GM18867 (cell line): ENCODE measurements at regions not wholly inside any gene's neighbourhood (a gene's known extent, or its start where the extent isn't known, plus 50 kb on each side); places are given as distances from the start of the nearest gene placed in this dataset.
A peak's percentile ranks its signal among the peaks of the same experiment; 100 is the strongest.
"Not testable (repeated sequence)": the region's sequence is repeated elsewhere in the genome, so short reads cannot be mapped to it uniquely, and the experiment has no call there.

ENCODE experiments used
- ATAC-seq: cut with Tn5 transposase; IDR thresholded peaks from one replicate; pipeline ENCODE4 v1.9.1; 2021; ENCODE audit warnings: mild to moderate bottlenecking, moderate library complexity; ENCODE audit not compliant: unreplicated experiment

DNA sequence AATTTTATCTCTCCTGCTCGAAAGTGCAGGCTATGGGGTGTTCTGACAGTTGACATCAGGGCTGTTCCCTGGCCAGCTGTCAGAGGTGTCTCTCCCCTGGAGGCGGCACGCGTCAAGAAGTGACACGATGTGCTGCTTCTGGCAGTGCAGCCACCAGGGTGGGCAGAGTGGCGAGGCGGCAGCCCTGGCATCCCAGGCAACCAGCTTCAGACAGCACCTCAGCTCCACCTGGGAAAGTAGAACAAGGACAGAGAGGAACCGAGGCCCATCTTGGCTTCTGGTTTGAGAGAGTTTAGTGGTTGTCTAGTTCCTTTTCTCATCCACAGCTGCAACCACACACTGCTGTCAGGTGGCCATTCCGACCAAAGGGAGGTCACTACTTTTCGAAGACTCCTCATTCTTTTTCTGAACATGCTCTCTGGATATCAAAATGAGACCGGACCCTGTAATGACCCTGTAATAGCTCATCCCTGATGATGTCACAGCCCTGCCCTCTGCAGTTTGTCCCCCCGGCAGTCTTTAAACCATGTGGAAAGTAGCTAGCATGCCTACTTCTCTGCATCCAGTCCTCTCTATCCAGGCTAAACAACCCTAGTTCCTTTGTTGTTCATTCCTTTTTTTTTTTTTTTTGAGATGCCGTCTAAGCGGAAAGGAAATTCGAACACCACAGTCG, 381.0 kb upstream of the NRP1 start:
- peak; percentile 72 for ATAC-seq

DNA sequence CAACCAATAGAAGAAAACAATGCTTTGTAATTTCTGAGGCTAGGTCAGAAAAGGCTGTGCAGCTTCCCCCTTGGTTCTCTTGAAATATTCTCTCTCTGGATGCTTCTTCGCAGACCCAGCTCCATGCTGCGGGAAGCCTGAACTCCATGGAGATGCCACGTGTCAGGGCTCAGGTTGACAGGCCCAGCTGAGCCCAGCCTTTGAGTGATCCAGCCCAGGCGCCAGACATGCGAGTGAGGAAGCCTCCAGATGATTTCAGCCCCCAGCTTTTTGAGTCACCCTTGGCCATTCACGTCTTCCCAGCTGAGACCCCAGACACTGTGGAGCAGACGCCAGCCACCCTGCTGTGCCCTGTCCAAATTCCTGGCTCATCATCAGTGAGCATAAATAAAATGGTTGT, 378.4 kb upstream of the NRP1 start:
- no peak for ATAC-seq

DNA sequence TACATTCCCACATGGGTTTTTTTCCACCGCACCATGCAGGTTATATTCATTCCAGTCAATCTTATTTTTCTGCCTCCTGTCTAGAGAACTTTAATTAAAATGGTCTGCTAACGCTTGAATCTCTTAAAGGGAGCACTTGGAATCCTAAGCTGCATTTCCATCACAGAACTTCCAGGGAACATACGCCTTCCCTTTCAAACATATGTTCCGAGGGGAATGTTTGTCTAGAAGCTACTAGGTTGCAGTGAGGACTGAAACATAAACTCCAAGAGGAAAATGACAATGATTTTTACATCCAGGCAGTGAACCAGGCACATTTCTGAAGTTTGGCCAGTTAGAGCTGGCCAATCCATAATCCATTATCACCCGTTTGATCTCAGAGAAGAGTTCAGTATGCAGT, 375.5 kb upstream of the NRP1 start:
- no peak for ATAC-seq

DNA sequence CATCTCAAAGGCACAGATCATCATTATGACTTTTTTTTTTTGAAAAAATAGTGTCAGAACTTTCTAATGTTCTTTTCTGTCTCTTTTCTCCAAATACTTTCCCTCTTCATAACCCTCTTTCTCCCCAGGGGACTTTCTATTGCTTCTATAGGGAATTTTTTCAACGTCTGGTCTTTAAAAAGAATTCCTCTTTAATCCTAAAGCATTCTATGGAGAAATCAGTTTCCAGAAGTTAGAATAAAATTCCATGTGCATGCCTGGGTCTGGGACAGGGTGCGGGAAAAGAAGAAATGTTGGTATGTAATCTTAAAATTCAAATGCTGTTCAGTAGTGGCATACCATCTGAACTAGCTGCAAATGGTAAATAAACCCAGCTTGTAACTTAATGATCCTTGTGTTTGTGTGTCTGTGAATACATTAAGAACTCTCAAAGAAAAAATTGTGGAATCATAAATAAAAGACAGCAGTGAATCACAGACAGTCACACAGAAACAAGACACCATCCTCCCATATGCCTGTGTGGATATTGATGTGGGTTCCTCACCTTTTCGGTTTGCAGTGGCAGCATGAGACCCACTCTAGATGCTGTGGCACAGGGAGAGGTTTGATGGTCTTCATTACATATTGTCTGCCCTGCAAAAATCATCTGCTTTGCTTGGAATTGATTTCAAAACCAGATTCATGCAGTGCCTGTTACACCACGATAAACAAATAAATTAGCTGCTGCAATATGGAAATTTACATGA, 374.7 kb upstream of the NRP1 start:
- no peak for ATAC-seq

DNA sequence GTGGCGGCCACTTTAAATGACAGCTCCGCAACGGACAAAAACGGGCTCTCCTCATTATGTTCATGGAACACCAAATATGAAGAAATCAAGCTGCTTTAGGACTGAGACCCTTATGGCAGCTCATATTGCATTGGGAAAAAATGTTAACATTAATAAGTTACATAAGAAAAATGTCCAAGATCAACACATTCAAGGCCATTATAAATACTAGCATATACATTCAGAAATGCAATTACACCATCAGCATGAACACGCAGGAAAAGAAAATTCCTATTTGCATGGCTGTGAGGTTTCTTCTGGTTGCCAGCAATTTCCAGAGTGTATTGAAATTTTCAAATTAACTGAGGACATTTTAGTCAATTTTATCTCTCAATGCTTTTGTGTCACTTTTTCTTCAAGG, 374.1 kb upstream of the NRP1 start:
- no peak for ATAC-seq

DNA sequence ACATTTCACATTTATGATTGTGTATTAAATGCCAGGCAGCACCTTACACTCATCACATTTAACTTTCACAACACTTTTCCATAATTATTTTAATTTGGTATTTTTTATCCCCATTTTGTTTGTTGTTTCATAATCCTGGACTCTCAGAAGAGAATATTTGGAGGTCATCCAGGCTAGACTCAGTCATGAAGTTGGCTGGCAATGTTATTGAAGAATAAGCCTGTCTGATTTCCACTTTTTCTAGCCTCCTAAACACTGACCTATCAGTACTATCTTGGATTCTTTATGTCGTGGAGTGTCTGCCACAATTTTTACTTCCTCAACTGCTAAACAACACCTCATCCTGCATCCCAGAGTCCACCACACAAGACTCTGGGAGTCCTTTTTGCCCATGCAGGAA, 372.3 kb upstream of the NRP1 start:
- ATAC-seq = no peak

DNA sequence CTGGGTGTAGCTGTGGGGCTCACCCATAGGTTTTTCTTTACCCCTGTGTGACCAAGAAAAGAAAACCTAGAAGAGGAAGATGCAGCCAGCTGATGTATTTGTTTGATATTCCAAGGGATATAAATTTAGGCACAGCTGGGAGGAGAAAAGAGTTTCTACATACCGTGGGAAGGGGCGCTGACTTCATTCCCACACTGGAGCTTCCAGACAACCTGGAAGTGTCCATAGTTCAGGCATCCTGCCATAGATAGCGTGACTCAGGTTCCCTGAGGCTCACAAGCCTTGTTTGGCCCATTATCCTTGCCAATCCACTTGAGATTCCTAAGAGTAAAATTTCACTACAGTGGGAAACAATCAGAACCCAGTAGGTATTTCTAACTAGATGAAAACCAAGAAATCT, 371.7 kb upstream of the NRP1 start:
- no peak for ATAC-seq

DNA sequence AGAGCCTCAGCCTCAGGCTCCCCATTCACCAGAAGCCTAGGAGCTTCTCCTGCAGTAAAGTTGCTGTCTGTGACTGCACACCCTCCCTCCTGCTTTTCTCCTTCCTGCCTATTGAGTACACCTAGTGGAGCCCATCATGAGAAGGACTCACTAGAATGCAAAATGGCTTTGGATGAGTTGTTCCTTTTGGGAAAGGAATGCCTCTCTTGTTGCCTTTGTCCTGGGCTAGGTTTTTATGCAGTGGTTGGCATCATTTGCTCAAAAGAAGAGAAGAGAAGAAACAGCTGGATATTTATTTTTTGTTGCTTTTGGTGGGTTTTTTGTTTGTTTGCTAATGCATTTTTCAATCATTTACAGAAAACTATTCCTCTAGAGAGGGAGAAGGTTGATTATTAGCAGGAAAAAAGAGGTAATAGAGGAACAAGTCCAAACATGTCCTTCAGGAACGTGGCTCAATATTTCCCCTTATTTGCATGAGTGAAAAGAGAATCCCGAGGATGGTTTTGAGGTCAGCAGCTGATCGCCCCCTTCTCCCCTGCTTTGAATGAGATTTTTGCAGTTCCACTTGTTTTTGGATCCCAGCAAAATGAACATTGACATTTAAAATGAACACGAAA, 369.9 kb upstream of the NRP1 start:
- no peak for ATAC-seq

DNA sequence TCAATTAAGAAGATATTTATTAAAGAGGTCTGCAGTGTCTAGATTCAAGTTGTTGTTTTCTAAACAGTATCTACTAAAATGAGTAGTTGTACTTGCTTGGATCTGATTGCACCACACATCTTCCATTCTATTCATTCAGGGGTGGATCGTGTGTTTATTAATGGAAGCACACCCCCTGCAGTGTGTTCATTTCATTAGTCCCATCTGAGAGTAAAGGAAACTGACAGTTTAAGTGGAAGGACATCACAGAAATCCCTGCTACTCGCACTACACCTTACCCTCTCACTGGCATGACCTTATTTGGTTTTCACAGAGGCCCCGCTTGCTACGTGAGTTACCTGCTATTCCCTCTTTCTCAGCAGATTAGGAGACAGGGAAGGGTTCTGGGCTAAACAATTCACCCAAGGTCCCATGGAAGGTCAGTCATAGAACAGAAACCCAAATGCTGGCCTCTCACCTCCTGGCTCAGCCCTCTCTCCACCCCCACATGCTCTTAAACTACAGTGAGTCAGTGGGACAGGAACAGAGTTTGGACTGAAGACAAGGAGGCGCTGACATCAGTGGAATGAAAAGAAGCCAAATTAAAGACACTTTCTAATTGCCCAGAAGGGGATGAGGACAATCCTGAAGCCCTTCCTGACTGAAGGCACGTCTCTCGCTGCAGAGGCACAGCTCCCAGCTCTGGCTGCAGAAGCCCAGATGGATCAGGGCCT, 369.2 kb upstream of the NRP1 start:
- no peak for ATAC-seq

DNA sequence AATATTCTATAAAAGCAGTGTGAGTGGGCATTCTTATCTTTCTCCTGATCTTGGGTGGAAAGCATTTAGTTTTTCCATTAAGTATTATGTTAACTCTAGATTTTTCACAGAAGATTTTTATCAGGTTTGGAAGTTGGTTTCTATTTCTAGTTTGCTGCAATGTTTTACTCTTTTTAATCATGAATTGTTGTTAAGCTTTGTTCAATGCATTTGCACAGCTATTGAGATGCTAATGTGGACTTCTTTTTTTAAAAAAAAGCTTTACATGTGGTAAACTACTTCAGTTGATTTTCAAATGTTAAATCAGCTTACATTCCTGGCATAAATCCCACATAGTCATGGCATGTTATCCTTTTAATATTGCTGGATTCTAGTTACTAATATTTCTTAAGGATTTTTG, 363.6 kb upstream of the NRP1 start:
- no peak for ATAC-seq

DNA sequence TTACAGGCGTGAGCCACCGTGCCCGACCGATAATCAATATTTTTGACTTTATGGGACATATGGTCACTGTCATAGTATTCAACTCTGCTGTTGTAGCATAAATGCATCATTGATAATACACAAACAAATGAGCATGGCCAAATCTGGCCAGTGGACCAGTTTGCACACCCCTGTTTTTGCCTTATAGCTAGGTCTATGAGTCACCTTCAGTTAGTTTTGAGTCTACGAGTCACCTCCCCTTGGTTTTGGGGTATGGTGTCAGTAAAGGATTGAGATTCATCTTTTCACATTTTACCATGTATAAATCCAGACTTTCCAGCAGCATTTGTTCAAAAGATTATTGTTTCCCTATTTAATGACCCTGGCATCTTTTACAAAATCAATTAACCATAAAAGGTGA, 362.5 kb upstream of the NRP1 start:
- no peak for ATAC-seq

DNA sequence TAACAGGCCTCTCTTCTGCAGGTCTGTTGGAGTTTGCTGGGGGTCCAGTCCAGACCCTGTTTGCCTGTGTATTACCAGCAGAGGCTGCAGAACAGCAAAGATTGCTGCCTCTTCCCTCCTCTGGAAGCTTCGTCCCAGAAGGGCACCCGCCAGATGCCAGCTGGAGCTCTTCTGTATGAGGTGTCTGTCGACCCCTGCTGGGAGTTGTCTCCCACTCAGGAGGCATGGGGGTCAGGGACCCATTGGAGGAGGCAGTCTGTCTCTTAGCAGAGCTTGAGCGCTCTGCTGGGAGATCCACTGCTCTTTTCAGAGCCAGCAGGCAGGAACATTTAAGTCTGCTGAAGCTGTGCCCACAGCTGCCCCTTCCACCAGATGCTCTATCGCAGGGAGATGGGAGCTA, 361.1 kb upstream of the NRP1 start:
- no peak for ATAC-seq

DNA sequence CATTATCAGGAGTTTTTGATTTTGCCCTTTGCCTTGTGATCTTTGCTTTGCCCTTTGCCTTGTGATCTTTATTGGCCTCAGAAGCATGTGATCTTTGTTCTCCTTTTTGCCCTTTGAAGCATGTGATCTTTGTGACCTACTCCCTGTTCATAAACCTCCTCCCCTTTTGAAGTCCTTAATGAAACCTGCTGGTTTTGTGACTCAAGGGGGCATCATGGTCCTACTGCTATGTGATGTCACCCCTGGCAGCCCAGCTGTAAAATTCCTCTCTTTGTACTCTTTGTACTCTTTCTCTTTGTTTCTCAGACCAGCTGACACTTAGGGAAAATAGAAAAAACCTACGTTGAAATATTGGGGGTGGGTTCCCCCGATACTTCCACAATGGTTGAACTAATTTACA, 356.1 kb upstream of the NRP1 start:
- ATAC-seq = not testable (repeated sequence)

DNA sequence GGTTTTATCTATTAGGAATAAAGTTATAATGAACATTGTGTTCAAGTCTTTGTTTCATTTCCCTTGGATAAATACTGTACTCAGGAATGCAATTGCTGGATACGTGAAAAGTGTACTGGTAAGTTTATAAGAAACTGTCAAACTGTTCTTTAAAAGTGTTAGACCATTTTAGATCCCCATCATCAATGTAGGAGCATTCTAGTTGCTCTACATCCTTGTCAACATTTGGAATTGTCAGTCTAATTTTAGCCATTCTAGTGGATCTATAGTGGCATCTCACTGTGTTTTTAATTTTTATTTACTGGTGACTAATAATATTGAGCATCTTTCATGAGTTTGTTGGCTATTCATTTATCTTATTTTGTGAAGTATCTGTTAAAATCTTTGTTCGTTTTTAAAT, 354.0 kb upstream of the NRP1 start:
- no peak for ATAC-seq

DNA sequence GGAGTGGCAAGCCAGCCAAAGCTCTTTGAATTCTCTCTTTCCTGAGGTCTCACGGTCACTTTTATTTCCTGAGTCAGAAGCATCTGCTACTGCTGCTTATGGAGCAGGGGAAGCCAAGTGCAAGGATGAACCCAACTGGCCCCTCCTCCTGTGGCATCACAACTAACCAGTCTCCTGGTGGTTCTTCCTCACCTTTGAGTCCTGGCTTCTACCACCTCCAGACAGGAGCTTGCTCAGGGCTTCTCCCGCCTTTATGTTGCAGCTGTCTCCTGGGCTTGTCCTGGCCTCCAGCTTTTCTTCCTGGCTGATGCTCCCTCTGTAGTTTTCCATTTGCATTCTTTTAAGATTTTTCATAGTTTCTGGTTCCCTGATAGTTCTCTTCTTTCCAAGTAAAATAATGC, 349.7 kb upstream of the NRP1 start:
- ATAC-seq = no peak

DNA sequence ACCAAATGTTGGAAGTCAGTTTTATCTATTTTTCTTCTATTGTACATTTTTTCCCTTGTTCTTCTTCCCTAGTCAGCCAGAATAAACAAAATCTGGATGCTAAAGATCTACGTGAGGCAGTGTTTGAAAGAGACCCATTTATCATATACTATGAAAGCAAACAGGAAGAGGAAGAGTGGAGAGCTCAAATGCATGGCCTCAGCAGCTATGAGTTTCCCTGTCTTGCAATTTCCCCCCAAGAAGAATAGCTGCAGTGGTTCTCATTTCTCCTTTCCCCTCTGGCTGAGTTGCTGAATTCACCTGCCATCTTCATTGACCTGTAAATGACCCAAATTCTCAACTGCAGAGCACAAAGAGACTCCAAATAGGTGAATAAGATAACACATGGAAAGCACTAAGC, 347.1 kb upstream of the NRP1 start:
- ATAC-seq = no peak

DNA sequence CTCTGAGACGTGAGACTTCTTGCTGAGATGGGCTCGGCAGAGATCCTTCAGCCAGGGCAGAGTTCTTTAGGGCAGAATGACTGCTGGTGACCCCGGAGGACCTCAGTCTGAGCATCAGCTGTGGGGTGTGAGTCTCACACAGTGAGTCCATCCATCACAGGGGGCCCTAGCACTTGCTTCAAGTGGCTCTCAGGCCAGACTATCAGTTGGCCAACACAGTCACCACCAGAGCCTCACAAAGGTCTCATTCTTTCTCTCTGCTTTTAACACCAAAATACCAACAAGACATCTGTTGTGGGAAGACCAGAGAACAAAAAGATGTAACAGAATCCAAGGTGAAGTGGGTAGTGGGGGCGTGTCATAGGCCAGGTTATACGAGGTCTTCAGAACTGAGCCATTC, 345.6 kb upstream of the NRP1 start:
- no peak for ATAC-seq

DNA sequence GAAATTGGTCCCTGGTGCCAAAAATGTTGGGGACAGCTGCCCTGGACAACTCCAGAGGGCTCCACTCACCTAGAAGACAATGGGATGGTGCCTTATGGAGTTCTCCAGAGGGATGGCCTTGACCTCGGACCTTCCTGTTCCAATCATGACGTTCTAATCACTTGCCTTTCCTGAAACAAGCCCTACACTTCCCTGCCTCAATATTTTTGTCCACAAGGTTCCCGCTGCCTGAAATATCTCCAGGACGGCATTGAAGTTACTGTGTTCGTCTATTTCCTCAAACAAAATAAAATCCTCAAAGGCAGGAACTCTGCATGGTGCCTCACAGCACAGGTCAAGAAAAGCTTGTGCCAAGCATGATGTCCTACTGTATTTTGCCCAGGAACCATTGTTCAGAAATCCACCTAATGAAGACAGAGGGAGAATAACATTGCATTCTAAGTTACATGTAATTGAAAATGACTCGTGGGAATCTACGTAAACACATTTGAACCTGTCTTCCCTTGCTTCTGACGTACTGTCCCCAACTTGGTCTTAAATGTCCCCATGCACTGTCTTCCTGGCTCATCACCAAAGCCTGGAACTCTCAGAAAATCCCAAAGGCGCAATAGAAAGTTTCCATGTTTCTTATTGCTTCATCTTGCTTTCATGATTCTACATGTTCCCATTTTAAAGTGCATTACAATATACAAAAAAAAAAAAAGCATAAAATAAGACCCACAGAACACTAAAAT, 342.3 kb upstream of the NRP1 start:
- no peak for ATAC-seq

DNA sequence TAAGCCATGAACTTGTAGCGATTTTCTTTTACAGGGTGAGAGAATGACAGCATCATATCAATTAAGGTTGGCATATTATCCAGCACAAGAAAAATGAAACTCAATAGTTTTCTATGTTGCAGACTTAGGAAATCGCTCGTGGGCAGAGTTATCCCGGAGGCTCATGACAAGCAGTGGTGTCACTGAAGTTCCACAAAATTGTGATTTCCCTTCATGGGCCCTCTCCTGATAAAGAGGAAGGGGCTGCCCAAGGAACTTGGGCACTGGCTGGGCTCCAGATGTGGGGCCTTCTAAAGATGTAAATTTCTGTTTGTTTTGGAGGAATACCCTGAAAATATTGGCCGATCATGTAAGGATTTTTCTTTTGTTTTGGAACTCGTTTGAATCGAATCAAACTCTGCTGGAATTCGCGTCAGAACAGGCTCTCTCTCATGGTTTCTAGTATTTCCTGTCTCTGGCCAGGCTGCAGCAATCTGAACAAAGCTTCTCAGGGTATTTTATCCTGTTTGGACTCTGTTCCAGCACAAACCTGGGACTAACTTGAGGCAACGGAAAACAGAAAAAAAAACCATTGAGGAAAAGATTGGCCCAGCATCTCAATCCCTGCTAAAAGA, 340.6 kb upstream of the NRP1 start:
- no peak for ATAC-seq

DNA sequence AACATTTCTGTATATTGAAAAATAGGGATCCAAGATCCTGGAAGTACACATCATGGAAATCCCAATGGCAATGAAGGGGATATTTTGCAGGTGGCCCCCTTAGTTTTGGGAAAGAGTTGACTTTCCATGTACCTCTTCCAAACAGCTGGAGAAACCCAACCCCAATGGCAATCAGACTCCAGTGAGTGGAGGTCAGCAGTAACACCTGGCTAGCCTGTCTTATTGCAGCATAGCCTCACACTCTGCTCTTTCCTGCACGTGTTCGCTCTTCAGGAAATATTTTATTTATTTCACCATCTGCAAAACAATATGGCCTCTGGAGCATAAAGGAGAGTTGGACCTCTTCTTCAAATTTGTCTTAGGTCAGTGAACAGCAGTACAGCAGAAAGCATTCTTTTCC, 340.0 kb upstream of the NRP1 start:
- no peak for ATAC-seq
